HG03460 (cell line): ENCODE measurements at regions not wholly inside any gene's neighbourhood (a gene's known extent, or its start where the extent isn't known, plus 50 kb on each side); places are given as distances from the start of the nearest gene placed in this dataset.
"Not testable (repeated sequence)": the region's sequence is repeated elsewhere in the genome, so short reads cannot be mapped to it uniquely, and the experiment has no call there.

Source experiments
- ATAC-seq: cut with Tn5 transposase; IDR thresholded peaks from one replicate; pipeline ENCODE4 v1.9.1; 2021; ENCODE audit not compliant: unreplicated experiment

GRCh38 chr4:1572964-1573720 is 111.0 kb downstream of the FAM53A start:
- ATAC-seq, result no peak

- ATAC-seq, result no peak
Observed at GRCh38 chr4:1572521-1572920, 111.6 kb downstream of the FAM53A start.

GRCh38 chr4:1572010-1572385 is 112.1 kb downstream of the FAM53A start:
- no peak for ATAC-seq

DNA sequence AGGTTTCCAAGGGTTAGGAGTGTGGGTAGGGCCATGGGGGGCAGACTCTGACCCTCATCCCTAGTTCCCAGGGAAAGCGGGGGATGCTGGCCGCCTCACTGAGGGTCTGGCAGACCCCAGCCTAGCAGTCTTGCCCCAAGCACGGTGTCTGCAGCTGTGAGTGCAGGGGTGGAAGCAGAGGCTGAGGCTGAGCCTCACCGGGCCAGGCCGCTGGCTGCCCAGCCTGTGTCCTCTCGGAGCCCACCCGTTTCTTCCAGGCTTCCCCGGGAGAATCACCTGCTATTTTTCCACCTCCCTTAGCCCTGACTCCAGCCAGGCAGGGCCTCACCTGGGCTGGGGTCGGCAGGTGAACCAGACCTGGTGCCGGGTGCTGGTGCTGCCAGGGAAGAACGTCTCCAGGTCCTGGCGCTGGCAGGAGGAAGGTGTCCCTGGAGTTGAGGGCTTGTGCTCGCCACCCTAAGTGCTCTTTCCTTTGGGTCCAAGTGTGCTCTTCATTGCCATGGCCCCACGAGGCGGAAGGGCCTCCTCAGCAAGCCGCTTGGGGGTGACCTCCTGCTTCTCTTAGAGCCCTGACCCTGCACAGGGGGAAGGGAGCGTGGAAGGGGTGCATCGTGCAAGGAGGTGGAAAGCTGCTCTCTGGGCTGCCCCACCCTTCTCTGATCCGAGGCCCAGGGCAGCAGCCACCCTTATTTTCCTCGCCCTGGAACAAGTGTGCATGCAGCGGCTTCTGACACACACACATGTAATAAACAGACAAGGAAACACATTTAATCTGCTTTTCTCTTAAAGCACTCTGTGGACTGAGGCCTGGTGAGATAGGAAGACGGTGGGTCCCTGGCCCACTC is 112.7 kb downstream of the FAM53A start:
- no peak for ATAC-seq

GRCh38 chr4:1570291-1571164 is 113.6 kb downstream of the FAM53A start:
- ATAC-seq, result no peak

- no peak for ATAC-seq
Observed at GRCh38 chr4:1569461-1570151, 114.5 kb downstream of the FAM53A start.

- ATAC-seq, result no peak
Observed at GRCh38 chr4:1568855-1569460, 115.2 kb downstream of the FAM53A start.

DNA sequence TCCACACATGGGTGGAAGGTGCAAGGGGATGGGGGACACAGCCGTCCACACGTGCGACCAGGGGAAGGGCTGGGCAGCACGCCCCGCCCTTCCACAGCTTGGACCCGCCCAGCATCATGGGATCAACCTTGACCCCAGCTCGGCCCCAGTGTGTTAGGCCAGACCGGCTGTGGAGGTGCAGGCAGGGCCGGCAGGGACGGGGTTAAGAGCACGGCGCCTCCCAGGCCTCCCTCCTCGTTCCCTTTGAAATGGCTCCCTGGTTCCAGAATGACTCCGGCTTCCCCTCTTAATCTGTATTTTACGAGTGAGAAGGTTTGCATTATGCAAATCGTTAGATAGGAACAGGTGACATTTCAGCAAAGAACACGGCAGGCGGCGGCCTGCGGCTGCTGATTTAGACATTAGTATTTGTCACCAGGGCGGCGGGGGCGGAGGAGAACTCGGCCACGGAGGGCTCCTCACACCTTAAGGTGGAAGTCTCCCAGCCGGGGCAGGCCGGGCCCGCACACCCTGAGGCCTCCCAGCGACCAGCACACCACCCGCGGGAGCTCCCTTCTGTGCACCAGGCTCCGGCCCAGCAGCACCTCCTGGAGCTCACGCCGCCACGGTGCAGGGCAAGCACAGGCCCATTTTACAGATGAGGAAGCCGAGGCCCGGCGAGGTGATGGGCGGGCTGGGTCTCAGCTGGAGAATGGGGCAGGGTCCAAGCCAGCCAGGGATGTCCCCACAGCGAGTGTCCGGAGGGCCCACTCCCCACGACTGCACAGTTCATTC is 116.1 kb downstream of the FAM53A start:
- ATAC-seq, result no peak

- no peak for ATAC-seq
Observed at GRCh38 chr4:1567519-1567807, 116.7 kb downstream of the FAM53A start.

GRCh38 chr4:1566838-1567518 is 117.1 kb downstream of the FAM53A start:
- ATAC-seq, result no peak

DNA sequence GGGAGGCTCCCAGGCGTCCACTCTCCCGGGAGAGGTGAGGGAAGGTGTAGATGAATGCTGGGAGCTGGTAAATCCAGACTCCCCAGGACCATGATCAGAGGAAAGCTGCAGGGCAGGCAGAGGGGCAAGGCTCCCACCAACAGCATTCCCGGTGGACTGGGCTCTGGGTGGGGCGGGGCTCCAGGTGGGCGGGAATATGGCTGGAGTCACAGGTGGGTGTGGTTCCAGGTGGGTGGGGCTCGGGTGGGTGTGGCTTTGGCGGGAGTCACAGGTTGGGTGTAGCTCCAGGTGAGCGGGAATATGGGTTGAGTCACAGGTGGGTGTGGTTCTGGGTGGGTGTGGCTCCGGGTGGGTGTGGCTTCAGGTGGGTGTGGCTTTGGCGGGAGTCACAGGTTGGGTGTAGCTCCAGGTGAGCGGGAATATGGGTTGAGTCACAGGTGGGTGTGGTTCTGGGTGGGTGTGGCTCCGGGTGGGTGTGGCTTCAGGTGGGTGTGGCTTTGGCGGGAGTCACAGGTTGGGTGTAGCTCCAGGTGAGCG is 117.7 kb downstream of the FAM53A start:
- not testable (repeated sequence) for ATAC-seq

DNA sequence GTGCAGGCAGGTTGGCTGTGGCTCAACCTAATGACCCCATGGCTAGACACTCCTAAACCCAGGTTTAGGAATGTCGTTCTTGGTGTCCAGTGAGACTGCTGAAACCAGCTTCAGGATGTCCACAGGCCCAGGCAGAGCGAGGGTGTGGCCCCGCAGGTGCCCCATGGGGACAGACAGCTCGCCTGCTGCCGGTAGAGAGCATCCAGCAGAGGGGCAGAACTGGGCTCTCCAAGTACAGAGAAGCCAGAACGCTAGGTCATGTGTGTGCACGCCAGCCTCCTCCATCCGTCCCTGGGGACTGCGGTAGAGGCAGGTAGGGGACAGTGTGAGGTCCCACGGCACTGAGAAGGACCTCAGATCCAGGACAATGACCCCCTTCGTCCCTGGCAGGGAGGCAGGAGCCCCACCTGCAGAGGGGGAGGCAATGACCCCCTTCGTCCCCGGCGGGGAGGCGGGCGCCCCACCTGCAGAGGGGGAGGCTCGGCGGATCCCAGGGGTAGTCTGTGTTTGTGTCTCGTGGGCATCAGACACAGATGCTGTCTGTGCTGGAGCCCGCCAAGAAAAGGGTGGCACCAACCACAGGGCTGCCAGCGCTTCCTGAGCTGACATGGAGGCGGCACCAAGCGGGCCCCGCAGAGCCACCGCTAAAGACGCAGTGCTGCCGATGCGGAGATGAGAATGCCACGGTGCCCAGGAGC is 118.4 kb downstream of the FAM53A start:
- ATAC-seq, result no peak

- no peak for ATAC-seq
Observed at GRCh38 chr4:1564535-1565375, 119.4 kb downstream of the FAM53A start.

DNA sequence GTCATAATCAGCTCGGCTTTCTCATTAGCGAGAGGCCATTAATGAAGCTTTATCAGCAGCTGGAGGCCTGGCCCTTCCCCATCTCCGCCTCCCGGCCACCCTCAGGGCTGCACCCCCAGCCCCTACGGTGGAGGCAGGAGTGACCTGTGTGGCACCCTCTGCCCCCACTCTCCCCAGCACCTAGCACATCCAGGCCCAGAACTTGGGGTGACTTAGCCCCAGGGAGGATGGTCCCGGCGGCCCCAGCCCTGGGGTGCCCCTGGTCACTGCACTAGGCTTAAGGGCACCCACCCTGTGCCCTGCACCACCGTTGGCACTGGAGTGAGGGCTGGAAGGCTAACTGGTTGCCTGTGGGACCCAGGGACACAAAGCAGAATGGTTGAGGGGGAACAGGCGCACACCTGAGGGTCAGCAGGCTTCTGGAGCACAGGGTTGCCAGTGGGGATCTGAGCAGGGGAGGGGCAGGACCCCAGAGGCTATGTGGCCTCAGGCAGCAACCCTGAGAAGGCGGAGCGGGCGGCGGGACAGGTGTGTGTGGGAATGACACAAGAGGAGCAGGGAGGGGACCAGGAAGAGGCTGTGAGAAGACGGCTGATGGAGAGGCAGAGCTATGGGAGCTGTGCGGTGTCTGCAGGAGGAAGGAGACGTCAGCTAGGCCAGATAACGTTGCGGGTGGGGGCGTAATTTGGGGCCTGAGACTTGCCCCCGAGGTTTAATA is 120.2 kb downstream of the FAM53A start:
- no peak for ATAC-seq

DNA sequence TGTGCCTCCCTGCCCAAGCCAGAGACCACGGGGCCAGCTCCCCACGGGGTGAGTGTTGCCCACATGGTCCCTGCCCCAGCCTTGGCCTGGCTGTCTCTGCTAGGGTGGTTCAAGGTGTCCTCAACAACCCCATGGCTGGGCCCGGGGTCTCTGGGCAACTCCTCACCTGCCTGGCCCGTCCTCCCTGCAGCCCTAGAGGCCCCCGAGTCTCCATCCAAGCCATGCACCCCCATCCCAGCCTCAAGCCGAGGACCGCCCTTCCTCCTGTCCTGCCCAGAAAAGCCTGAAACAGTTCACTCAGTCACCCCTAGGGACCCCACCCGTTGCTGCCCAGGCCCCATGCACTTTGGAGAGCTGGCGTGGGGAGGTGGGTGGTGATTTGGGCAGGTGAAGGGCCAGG is 120.9 kb downstream of the FAM53A start:
- no peak for ATAC-seq

GRCh38 chr4:1562771-1563170 is 121.3 kb downstream of the FAM53A start:
- ATAC-seq, result no peak

- ATAC-seq, result no peak
Observed at GRCh38 chr4:1562371-1562770, 121.7 kb downstream of the FAM53A start.
